RPMI7951 (cell line): ENCODE measurements at regions not wholly inside any gene's neighbourhood (a gene's known extent, or its start where the extent isn't known, plus 50 kb on each side); places are given as distances from the start of the nearest gene placed in this dataset.
A peak's percentile ranks its signal among the peaks of the same experiment; 100 is the strongest.
"Not testable (repeated sequence)": the region's sequence is repeated elsewhere in the genome, so short reads cannot be mapped to it uniquely, and the experiment has no call there.

Experiments used
- DNase-seq: peaks from one replicate; pipeline ENCODE4 v3.0.0-alpha.2; 2012; ENCODE audit warnings: low read depth

DNA sequence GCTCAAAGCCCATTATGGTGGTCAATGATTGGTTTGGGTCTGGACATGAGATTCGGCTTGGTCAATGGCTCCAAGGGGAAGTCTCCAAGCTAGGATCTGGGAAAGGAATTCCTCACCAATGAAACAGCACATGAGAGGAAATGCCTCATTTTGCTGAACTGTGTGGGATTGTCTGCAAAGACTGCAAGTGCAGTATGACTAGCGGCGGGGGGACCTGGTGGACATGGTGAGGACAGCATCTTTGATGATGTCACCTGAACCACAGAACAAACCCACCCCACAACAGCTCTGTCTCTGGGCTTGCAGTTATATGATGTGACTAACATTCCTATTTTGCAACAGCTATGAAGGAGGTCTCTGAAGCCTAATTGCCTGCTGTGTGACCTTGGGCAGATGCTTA lies 50.6 kb upstream of the NKD1 start:
- DNase-seq: peak; percentile 67

DNA sequence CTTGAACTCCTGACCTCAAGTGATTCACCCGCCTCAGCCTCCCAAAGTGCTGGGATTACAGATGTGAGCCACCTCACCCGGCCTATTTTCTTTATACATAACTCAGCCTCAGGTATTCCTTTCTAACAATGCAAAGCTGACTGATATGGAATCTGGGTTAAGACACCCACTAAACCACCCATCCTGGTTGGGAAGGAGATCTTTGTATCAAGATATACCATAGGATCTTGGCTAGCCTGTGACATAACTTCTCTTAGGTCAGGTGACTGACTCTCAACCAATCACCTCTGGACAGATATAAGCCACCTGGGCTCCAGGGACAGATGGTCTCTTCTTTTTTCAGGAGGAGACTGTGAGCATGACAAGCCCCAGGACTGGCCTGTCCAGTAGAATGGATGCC lies 51.2 kb upstream of the NKD1 start:
- DNase-seq: no peak

DNA sequence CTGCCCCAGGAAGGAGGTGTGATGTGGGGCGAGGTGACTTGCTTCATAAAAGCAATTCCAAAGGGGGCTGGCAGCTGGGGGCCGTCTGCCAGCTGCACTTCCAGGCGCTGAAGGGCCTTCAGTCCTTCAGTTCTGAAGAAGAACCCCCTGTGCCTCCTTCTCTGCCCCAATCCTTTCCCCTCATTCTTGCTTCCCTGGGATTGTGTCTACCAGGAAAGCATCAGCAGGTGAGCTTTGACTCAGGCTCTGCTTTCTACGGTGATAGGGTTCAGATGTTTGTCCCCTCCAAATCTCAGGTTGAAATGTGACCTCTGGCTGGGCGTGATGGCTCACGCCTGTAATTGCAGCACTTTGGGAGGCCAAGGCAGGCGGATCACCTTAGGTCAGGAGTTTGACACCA lies 52.5 kb upstream of the NKD1 start:
- no peak for DNase-seq

DNA sequence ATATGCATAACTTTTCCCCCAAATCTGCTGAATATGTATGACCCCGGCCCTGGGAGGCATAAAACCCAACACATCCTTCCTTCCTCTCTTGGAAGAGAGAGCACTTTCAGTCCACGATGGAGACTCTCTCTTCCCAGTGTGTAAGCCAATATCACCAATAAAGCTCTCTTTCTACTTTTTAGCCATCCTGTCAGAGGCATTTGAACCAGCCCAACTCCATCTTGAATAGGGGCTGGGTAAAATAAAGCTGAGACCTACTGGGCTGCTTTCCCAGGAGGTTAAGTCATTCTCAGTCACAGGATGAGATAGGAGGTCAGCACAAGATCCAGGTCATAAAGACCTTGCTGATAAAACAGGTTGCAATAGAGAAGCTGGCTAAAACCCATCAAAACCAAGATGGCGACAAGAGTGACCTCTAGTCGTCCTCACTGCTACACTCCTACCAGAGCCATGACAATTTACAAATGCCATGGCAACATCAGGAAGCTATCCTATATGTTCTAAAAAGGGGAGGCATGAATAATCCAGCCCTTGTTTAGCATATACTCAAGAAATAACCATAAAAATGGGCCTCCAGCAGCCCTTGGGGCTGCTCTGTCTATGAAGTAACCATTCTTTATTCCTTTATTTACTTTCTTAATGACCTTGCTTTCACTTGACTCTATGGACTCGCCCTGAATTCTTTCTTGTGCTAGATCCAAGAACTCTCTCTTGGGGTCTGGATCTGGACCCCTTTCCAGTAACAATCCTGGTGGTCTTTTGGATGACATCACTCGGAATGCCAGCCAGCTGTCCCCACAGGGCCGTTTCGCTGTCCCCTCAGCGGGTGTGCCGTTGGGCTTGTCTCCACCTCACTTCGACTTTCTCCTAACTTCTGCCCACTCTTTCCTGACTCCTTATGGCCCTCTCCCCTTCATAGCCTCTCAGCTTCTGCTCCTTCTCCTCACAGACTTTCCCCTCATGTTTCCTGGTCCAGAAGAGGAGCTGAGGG lies 53.4 kb upstream of the NKD1 start:
- no peak for DNase-seq

DNA sequence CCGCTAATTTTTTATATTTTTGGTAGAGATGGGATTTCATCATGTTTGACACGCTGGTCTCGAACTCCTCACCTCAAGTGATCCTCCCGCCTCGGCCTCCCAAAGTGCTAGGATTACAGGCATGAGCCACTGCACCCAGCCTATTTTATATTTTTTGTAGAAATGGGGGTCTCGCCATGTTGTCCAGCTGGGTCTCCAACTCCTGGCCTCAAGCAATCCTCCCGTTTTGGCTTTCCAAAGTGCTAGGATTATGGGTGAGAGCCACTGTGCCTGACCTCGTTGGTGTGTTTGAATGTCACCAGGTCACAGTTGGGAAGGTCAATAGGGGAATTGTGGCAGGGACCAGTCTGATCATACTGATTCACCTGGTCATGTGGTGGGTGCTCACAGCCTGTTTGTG lies 56.7 kb upstream of the NKD1 start:
- no peak for DNase-seq

DNA sequence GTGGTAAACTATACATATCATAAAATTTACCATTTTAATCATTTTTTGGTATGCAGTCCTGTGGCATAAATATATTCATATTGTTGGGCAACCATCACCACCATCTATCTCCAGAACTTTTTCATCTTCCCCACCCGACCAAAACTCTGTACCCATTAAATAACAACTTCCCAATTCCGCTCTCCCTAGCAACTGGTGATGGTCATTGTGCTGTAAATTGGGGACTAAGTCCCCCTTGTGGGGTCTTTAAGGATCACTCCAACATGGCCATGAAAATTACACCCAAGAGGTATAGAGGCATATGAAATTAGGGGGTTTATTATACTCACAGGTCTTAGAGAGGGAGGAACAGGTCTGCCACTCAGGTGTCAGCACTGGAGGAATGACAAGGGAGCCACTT lies 57.4 kb upstream of the NKD1 start:
- no peak for DNase-seq

DNA sequence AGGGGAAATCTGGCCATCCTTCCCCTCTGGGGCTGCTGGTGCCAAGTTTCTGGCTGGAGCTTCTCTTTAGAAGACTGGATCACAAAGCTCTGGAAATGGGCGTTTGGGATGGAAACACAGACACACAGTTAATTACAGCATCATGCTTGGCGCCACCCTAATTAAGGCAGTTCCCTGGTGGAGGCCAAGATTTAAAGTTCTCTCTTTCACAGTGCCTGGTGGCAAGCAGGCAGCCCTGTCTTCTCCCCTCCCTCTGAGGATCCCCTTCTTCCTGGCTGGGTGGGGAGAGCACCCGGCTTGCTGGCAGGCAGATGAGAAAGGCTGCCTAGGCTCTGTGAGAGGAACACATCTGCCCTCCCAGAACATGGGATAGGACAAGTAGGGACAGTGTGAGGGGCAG lies 59.0 kb upstream of the NKD1 start:
- no peak for DNase-seq

DNA sequence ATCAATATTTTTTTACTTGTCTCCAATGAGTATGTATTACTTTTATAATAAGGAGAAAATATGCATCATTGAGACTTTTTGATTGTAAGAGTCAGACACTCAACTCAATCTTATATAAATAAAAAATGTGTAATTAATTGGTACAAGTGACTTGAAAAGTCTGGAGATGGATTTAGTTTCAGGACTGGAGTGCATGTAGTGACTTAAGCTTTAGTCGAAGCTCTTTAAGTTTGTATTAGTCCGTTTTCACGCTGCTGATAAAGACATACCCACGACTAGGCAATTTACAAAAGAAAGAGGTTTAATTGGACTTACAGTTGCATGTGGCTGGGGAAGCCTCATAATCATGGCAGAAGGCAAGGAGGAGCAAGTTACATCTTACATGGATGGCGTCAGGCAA lies 60.7 kb upstream of the NKD1 start:
- DNase-seq: no peak

DNA sequence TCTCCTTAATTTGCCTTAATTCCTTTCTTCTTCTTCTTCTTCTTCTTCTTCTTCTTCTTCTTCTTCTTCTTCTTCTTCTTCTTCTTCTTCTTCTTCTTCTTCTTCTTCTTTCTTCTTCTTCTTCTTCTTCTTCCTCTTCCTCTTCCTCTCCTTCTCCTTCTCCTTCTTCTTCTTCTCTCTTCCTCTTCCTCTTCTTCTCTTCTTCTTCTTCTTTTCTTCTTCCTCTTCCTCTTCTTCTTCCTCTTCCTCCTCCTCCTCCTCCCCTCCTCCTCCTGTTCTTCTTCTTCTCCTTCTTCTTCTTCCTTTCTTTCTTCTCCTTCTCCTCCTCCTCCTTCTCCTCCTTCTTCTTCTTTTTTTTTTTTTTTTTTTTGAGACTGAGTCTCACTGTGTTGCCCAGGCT lies 62.0 kb upstream of the NKD1 start:
- DNase-seq: not testable (repeated sequence)

DNA sequence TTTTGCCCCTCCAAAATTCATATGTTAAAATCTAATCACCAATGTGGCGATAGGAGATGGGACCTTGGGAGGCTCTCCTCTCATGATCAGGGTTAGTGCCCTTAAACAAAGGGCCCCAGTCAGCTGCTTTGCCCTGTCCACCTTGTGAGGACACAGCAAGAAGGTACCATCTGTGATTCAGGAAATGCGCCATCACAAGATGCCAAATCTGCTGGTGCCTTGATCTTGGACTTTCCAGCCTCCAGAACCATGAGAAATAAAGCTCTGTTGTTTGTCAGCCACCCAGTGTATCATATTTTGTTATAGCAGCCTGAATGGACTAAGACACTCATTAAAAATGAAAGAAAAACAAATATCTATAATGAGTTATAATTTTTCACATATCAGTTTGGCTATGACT lies 63.0 kb upstream of the NKD1 start:
- no peak for DNase-seq

DNA sequence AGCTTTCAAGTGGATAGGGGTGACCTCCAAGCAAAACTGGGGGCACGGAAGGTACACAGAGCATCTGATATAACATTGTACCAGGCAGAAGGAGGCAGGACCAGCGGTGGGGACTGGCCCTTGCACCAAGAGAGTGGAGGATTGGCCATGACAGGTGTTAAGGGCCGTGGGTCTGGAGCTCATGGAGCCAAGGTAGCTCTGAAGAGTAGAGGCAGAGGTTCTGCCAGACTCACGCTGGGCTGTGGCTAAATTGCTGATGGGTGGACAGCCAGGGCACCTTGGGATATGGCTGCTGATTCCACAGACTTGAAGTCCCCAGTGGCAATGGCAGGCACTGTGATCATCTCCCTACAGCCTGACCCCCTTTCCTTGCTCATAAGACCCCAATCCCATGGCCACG lies 65.9 kb upstream of the NKD1 start:
- no peak for DNase-seq

DNA sequence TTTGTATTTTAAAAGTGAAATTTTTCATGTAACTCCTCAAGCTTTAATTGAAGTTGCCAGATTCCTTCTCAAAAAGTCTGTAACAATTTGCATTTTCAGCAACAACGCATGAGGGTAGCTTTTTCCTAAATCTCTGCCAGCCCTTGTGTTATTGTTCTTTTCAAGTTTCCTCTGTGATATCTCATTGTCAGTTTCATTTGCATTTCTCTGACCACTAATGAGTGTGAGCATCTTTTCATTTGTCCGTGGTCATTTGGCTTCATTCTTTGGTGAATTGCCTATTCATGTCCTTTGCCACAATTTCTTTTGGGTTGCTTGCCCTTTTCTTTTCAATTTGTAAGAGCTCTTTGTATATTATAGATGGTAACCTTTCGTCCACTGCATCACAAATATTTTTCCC lies 68.0 kb upstream of the NKD1 start:
- no peak for DNase-seq

DNA sequence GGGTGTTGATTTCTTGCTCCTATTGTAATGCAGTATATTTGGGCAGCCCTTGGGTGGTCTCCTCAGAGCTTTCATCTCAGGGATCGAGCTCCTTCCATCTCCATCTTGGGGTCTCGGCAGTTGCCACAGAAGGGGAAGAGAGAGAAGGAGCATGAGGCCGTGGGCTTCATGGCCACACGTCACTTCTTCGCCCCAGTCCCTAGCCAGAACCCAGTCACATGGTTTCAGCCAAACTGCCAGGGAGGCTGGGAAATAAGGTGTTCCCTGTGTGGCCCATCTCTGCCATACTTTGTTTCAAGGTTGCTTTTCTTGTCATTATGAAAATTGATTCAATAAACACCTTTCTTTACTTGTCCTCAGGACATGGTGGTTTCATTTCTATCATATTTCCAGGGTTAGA lies 68.4 kb upstream of the NKD1 start:
- DNase-seq: no peak

DNA sequence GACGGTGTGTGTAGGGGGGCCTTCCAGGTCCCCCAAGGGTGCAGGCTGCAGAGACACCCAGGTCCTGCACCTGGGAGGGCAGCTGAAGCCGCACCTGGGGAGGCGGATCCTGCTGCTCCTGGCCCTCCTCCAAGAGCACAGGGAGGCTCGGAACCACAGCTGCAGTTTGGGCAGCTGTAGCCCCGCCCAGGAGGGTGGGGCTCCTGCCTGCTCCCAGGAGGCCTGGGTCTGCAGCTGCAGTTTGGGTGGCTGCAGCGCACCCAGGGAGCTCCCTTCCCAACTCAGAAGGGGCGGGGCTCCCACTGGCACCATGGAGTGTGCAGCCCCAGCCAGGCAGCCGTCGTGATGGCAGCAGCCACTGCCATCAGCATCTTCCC lies 69.4 kb upstream of the NKD1 start:
- no peak for DNase-seq

DNA sequence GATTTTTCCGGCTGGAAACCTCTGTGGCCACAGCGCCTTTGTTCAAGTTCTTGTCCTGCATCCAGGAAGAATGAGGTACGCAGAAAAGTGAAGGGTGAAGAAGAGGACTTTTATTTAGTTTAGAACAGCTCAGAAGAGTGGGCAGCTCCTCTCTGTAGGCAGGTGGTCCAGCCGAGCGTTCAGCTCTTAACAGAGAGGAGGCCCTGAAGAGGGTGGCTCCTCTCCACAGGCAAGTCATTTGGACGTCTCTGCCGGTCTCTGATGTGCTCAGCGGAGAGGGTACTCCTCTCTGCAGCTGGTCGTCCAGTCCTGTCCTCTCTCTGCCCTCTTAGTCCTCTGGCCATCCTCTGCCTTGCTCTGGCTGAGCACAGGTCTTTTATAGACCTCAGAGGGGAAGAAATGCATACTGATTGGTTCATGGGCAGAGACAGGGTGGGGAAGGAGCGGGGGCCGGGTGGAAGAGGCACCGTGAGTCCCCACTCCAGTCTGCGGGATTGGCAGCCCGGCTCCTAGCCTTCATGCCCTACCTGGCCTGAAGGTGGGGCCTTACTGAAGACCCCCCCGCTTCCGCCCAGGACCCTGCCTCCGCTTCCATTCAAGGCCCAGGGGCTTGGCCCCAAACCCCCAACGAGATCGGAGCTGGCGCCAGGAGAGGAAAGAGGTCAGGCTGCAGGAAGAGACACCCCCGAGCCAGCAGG lies 70.0 kb upstream of the NKD1 start:
- DNase-seq: no peak

DNA sequence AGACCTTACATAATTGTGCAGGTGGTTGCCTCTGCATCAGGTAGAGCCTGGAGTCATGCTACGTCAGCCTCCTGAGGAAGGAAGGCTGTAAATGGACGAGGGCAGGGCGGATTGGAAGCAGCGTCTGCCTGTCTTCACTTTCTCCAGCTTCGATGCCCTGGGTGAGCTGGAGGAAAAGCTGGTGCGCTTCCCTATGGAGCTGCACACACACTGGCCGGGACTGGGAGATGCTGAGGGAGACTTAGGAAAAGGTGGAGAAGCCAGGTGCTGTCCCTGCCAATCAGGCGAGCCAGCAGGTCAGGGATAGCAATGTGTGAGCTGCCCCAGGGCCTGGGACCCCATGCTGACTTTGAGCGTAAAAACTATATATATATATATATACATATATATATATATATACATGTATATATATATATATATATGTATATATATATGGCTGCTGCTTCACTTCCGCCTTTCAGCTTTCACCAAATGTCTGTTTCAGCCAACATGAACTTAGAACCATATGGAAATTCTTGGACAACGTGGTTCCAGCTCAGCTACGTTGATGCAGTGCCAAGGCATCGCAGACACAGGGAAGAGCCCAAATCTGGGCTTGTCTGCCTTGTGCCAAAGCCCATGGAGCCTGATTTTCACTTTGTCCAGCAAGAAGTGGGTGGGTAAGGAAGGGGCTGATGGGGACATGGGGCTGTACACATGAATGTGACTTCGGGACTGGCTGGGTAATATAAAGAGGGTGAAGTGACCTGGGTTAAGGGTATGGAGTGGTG lies 71.5 kb upstream of the NKD1 start:
- DNase-seq: no peak

DNA sequence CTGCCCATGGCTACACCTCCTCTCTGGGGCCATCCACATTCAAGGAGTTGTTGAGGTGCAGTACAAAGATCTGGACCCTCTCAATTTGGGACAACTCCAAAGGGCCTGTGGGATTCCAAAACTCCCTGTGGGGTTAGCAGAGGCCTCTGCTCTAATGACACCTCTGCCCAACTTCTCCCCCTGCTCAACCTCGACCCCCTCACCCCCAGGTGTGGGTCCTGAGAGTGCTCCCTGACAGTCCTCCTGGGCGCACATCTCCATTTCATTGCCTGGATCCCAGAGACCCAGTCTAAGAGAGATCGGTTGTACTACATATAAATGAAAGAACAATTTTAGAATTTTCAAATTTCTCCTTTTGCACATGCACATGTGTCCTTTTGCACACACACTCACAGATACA lies 73.0 kb upstream of the NKD1 start:
- no peak for DNase-seq

DNA sequence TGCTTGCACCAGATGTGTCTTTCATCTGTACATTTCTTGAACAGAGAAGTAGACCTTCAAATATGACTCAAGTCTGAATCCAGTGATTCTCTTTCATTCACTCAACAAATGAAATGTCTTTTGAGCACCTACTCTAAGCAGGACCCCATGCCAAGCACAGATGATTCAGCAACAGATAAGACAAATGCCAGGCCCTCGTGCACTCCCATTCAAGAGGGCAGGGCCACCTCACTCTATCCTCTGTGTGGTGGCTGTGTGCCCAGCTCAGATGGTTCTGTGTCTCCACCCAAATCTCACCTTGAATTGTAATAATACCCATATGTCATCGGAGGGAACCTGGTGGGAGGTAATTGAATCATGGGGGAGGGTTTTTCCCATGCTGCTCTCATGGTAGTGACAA lies 74.1 kb upstream of the NKD1 start:
- DNase-seq: peak; percentile 52

DNA sequence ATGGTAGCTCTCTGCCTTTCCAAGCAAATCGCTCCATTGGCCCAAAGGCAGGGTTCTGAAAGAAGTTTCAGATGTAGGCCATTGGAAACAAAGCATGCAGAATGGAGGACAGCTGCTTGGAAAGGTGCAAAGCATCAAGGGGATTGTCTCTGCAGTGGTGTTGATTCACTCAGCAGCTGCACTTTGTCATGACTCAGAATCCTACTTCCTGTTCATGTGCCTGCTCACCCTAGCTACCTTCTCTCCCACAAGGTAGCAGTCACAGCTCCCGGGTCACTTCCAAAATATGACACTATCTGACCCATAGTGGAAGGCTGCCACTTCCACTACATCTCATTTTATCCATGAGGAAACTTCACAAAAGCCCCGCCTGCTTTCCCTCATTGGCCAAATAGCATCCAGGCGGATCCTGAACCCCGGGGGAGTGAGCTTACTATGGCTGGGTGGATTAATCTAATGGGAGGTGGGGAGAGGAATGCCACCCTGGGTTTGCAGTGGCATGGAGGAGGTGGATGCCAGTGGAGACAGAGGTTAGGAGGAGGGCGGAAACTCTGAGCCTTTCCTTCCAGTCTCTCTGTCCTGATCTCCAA lies 74.7 kb upstream of the NKD1 start:
- DNase-seq: peak; percentile 73

DNA sequence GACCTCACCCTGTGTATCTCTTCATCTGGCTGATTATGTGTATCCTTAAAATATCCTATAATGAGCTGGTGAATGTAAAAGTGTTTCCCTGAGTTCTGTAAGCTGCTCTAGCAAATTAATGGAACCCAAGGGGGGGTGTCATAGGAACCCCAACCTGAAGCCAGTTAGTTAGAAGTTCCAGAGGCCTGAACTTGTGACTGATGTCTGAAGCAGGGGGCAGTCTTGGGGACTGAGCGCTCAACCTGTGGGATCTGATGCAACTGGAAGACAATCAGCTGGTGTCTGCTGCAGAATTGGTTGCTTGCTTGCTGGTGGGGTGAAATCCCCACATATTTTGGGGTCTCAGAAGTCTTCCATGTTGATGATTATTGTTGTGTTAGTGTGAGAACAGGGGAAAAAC lies 75.7 kb upstream of the NKD1 start:
- DNase-seq: no peak

DNA sequence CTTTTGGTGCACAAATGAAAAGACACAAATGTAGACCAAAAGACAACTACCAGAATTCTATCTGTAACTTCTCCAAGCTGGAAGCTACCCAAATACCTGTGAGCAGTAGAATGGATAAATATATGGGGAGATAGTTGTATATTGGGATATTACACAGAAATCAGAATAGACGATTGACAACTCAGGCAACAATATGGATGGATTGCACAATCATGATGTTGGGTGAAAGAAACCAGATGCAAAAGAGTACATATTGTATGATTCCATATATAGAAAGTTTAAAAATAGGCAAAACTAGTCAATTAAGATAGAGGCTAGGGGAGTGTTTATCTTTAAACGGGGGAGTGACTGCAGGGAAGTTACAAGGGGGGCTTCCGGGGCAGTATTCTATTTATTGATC lies 77.5 kb upstream of the NKD1 start:
- DNase-seq: no peak

DNA sequence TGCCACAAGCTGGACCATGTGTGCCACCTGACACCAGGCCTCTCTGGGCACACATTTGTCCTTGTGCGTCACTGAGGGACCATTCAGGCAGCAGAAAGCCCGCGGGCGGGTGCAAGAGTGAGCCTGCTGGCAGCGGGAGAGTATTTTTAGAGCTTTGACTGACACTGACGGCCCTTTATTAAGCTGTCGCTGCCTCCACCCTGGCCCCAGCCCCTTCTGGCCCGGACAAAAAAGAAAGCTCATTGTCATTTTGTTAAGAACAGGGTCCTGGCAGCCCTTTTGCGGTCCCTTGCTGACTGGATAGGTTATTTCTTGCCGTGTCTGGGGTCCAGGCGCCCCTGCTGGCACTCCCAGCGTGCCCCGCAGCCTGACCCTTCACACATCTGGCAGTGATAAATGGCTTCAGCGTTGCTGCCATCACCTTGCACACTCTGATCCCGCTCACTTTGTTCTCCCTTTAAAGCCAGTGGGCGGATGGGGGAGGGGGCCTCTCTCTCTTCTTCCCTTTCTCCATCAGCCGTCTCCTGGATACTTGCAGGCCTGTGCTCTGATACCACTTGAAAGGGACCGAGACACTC lies 78.4 kb upstream of the NKD1 start:
- DNase-seq: peak; percentile 50
